ENCODE measurements at regions not wholly inside any gene's neighbourhood (a gene's known extent, or its start where the extent isn't known, plus 50 kb on each side); places are given as distances from the start of the nearest gene placed in this dataset.

GRCh38 chr5:174454890-174455289 lies 269.5 kb upstream of the MSX2 start:
- no peak for TF ChIP-seq CTCF (IDR thresholded peaks at IDR 0.05)
- TF ChIP-seq POLR2A (IDR thresholded peaks at IDR 0.05): no peak

Measured in body of pancreas (tissue), 4 donors.